ENCODE measurements at regions not wholly inside any gene's neighbourhood (a gene's known extent, or its start where the extent isn't known, plus 50 kb on each side); places are given as distances from the start of the nearest gene placed in this dataset.

- TF ChIP-seq ZFP41 (CRISPR knock-in tag; IDR thresholded peaks at IDR 0.05; ENCODE audit: borderline replicate concordance) (no peak), ZNF564 (CRISPR knock-in tag; IDR thresholded peaks at IDR 0.05) (no peak), ZBTB20 (CRISPR knock-in tag; IDR thresholded peaks at IDR 0.05; ENCODE audit: borderline replicate concordance, low read depth) (no peak)
- TF ChIP-seq, protein P1, sequence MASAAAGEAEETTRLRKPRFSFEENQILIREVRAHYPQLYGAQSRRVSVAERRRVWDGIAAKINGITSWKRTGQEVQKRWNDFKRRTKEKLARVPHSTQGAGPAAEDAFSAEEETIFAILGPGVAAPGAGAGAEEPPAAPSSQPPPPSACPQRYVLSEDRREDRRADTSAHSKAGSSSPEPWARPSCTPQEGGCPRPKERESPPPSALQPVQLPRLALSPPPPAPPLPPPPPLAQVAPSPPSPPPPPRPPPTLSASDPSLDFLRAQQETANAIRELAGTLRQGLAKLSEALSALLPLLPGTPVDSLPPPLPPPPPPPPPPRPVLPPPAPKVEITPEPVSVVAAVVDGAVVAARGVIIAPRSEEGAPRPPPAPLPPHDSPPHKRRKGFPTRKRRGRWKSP (CRISPR knock-in tag; IDR thresholded peaks at IDR 0.05), result no peak
- TF ChIP-seq, protein P2, sequence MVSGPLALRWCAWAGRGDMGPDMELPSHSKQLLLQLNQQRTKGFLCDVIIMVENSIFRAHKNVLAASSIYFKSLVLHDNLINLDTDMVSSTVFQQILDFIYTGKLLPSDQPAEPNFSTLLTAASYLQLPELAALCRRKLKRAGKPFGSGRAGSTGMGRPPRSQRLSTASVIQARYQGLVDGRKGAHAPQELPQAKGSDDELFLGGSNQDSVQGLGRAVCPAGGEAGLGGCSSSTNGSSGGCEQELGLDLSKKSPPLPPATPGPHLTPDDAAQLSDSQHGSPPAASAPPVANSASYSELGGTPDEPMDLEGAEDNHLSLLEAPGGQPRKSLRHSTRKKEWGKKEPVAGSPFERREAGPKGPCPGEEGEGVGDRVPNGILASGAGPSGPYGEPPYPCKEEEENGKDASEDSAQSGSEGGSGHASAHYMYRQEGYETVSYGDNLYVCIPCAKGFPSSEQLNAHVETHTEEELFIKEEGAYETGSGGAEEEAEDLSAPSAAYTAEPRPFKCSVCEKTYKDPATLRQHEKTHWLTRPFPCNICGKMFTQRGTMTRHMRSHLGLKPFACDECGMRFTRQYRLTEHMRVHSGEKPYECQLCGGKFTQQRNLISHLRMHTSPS (CRISPR knock-in tag; IDR thresholded peaks at IDR 0.05; ENCODE audit: low read depth), result no peak
- TF ChIP-seq, protein P3, sequence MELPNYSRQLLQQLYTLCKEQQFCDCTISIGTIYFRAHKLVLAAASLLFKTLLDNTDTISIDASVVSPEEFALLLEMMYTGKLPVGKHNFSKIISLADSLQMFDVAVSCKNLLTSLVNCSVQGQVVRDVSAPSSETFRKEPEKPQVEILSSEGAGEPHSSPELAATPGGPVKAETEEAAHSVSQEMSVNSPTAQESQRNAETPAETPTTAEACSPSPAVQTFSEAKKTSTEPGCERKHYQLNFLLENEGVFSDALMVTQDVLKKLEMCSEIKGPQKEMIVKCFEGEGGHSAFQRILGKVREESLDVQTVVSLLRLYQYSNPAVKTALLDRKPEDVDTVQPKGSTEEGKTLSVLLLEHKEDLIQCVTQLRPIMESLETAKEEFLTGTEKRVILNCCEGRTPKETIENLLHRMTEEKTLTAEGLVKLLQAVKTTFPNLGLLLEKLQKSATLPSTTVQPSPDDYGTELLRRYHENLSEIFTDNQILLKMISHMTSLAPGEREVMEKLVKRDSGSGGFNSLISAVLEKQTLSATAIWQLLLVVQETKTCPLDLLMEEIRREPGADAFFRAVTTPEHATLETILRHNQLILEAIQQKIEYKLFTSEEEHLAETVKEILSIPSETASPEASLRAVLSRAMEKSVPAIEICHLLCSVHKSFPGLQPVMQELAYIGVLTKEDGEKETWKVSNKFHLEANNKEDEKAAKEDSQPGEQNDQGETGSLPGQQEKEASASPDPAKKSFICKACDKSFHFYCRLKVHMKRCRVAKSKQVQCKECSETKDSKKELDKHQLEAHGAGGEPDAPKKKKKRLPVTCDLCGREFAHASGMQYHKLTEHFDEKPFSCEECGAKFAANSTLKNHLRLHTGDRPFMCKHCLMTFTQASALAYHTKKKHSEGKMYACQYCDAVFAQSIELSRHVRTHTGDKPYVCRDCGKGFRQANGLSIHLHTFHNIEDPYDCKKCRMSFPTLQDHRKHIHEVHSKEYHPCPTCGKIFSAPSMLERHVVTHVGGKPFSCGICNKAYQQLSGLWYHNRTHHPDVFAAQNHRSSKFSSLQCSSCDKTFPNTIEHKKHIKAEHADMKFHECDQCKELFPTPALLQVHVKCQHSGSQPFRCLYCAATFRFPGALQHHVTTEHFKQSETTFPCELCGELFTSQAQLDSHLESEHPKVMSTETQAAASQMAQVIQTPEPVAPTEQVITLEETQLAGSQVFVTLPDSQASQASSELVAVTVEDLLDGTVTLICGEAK (IDR thresholded peaks at IDR 0.05), result no peak
- TF ChIP-seq, protein P3 (CRISPR knock-in tag; IDR thresholded peaks at IDR 0.05), result no peak
Observed at GRCh38 chr3:137082763-137083162, 125.0 kb downstream of the IL20RB start (continued).

All from HepG2 (cell line).